ENCODE measurements at regions not wholly inside any gene's neighbourhood (a gene's known extent, or its start where the extent isn't known, plus 50 kb on each side); places are given as distances from the start of the nearest gene placed in this dataset.

DNA sequence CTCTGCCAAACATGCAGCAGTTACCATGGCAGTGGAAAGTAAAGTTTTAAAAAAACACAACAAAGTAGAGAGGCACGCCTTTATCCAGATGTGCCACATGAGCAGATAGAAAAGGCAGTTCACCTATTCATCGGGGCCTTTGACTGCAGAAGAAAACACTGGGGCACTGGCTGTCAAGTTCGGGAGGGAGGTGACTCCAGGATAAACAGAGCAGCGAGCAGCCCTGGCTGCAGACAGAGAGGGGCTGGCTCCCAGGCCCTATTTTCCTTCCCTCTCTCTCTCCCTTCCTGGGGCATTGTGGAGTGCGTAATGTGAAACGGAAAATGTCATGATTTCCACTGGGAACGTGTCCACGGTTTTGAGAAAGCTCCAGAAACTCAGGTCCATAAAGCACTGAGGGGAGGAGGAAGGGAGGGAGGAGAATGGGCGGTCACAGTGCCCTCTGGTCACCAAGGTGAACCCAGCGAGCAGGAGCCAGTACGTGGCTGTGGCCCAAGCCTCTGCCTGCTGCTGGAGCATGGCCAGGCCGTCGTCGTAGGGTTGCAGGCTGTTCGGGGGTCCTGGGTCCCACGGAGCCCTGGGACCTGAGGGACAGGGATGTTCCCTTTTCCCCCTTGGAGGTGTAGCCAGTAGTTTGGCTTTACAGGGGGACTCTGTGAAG, 114.7 kb upstream of the IRF2BP2 start (continued):
- no peak; the same call in 1 of the 2 replicates for TF ChIP-seq TSC22D2 (CRISPR knock-in tag; IDR thresholded peaks at IDR 0.05; ENCODE audit: borderline replicate concordance)
- 0 out of 2 replicates have a peak, but pooled peaks have one; percentile 8 for TF ChIP-seq ZNF720 (CRISPR knock-in tag; IDR thresholded peaks at IDR 0.05)
- no peak for TF ChIP-seq GTF2F1 (IDR thresholded peaks at IDR 0.05; ENCODE audit: low read length)
- no peak for TF ChIP-seq U2AF2 (IDR thresholded peaks at IDR 0.05; ENCODE audit: low read depth, low read length)
- 0 out of 2 replicates have a peak, but pooled peaks have one; percentile 7 for TF ChIP-seq KAT8 (CRISPR knock-in tag; IDR thresholded peaks at IDR 0.05)
- no peak for TF ChIP-seq ATM (IDR thresholded peaks at IDR 0.05; ENCODE audit: borderline replicate concordance)
- TF ChIP-seq, protein P1, sequence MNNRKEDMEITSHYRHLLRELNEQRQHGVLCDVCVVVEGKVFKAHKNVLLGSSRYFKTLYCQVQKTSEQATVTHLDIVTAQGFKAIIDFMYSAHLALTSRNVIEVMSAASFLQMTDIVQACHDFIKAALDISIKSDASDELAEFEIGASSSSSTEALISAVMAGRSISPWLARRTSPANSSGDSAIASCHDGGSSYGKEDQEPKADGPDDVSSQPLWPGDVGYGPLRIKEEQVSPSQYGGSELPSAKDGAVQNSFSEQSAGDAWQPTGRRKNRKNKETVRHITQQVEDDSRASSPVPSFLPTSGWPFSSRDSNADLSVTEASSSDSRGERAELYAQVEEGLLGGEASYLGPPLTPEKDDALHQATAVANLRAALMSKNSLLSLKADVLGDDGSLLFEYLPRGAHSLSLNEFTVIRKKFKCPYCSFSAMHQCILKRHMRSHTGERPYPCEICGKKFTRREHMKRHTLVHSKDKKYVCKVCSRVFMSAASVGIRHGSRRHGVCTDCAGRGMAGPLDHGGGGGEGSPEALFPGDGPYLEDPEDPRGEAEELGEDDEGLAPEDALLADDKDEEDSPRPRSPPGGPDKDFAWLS (CRISPR knock-in tag; IDR thresholded peaks at IDR 0.05; ENCODE audit: borderline replicate concordance), result no peak
- TF ChIP-seq ZBTB21 (CRISPR knock-in tag; IDR thresholded peaks at IDR 0.05), result no peak
- no peak for TF ChIP-seq ZNF256 (CRISPR knock-in tag; conservative IDR thresholded peaks at IDR 0.05)
- TF ChIP-seq JARID2 (CRISPR knock-in tag; IDR thresholded peaks at IDR 0.05; ENCODE audit: insufficient replicate concordance), result no peak
- peak; percentile 21; the same call in 1 of the 2 replicates for TF ChIP-seq ZNF557 (CRISPR knock-in tag; IDR thresholded peaks at IDR 0.05)
- TF ChIP-seq ZNF776 (CRISPR knock-in tag; IDR thresholded peaks at IDR 0.05), result no peak
- peak; percentile 95; the same call in 1 of the 2 replicates for TF ChIP-seq ZNF703 (CRISPR knock-in tag; IDR thresholded peaks at IDR 0.05; ENCODE audit: borderline replicate concordance)
- TF ChIP-seq, protein P2, sequence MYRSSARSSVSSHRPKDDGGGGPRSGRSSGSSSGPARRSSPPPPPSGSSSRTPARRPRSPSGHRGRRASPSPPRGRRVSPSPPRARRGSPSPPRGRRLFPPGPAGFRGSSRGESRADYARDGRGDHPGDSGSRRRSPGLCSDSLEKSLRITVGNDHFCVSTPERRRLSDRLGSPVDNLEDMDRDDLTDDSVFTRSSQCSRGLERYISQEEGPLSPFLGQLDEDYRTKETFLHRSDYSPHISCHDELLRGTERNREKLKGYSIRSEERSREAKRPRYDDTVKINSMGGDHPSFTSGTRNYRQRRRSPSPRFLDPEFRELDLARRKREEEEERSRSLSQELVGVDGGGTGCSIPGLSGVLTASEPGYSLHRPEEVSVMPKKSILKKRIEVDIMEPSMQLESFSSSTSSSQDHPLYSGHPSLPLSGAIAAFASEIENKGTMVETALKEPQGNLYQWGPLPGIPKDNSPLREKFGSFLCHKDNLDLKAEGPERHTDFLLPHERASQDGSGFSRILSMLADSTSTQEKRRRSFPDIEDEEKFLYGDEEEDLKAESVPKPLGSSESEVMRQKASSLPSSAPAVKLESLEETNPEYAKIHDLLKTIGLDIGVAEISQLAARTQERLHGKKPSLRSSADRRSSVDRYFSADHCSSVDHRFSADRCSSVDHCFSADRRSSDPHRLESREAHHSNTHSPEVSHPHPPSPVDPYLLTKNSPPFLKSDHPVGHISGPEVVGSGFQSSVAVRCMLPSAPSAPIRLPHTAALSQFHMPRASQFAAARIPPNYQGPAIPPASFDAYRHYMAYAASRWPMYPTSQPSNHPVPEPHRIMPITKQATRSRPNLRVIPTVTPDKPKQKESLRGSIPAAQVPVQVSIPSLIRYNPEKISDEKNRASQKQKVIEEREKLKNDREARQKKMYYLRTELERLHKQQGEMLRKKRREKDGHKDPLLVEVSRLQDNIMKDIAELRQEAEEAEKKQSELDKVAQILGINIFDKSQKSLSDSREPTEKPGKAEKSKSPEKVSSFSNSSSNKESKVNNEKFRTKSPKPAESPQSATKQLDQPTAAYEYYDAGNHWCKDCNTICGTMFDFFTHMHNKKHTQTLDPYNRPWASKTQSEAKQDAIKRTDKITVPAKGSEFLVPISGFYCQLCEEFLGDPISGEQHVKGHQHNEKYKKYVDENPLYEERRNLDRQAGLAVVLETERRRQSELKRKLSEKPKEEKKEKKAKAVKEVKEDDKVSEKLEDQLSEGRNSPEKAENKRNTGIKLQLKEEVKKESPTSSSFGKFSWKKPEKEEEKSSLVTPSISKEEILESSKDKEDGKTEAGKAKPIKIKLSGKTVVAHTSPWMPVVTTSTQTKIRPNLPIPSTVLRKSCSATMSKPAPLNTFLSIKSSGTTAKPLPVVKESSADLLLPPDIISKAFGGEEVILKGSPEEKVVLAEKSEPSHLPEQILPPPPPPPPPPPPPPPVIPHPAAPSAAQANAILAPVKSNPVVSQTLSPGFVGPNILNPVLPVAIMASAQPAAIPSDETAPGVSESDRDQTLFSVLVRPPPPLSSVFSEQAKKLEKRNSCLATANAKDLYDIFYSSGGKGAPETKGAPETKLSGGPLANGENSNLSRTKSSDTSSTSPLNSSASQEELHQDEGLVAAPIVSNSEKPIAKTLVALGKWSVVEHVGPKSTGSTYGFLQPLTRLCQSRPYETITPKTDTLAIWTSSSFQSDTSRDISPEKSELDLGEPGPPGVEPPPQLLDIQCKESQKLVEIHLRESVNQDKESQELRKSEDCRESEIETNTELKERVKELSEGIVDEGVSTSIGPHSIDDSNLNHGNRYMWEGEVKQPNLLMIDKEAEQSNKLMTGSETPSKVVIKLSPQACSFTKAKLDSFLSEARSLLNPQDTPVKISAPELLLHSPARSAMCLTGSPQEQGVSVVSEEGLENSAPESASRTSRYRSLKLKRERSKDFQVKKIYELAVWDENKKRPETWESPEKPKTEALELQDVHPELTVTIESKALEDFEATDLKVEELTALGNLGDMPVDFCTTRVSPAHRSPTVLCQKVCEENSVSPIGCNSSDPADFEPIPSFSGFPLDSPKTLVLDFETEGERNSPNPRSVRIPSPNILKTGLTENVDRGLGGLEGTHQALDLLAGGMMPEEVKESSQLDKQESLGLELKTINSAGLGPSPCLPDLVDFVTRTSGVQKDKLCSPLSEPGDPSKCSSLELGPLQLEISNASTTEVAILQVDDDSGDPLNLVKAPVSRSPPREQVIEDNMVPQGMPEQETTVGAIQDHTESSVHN (CRISPR knock-in tag; IDR thresholded peaks at IDR 0.05), result no peak
- TF ChIP-seq ZNF34 (CRISPR knock-in tag; IDR thresholded peaks at IDR 0.05; ENCODE audit: borderline replicate concordance), result no peak
- no peak; the same call in 1 of the 2 replicates for TF ChIP-seq HNF4A (CRISPR knock-in tag; IDR thresholded peaks at IDR 0.05)
- TF ChIP-seq, protein P3, sequence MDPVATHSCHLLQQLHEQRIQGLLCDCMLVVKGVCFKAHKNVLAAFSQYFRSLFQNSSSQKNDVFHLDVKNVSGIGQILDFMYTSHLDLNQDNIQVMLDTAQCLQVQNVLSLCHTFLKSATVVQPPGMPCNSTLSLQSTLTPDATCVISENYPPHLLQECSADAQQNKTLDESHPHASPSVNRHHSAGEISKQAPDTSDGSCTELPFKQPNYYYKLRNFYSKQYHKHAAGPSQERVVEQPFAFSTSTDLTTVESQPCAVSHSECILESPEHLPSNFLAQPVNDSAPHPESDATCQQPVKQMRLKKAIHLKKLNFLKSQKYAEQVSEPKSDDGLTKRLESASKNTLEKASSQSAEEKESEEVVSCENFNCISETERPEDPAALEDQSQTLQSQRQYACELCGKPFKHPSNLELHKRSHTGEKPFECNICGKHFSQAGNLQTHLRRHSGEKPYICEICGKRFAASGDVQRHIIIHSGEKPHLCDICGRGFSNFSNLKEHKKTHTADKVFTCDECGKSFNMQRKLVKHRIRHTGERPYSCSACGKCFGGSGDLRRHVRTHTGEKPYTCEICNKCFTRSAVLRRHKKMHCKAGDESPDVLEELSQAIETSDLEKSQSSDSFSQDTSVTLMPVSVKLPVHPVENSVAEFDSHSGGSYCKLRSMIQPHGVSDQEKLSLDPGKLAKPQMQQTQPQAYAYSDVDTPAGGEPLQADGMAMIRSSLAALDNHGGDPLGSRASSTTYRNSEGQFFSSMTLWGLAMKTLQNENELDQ (CRISPR knock-in tag; IDR thresholded peaks at IDR 0.05; ENCODE audit: borderline replicate concordance), result no peak
